Tibial nerve (tissue), 4 donors: ENCODE measurements at regions not wholly inside any gene's neighbourhood (a gene's known extent, or its start where the extent isn't known, plus 50 kb on each side); places are given as distances from the start of the nearest gene placed in this dataset.
A peak's percentile ranks its signal among the peaks of the same experiment; 100 is the strongest.
"Not testable (repeated sequence)": the region's sequence is repeated elsewhere in the genome, so short reads cannot be mapped to it uniquely, and the experiment has no call there.

Experiments used
- DNase-seq, 2 donors: peaks; one replicate each; pipeline ENCODE4 v3.0.0-alpha.2; 2019; ENCODE audit warnings: low spot score in 2 of 2
- H3K27ac ChIP-seq, 4 donors: fragments of 200-600 bp; sonication (generic) in 3 of 4; one replicate each; pipeline ENCODE4 v1.5.1; 2017 to 2019; ENCODE audit warnings: mild to moderate bottlenecking in 1 of 4
- H3K27me3 ChIP-seq, 2 donors: fragments of 200-600 bp; sonication (generic) in 1 of 2; one replicate each; pipeline versions ENCODE4 v1.5.1 to v1.6.0; 2017 to 2019
- H3K36me3 ChIP-seq, 3 donors: fragments of 200-600 bp; sonication (generic); one replicate each; pipeline ENCODE4 v1.5.1; 2018 to 2019
- H3K4me1 ChIP-seq, 4 donors: fragments of 200-600 bp; sonication (generic) in 3 of 4; one replicate each; pipeline ENCODE4 v1.5.1; 2017 to 2019
- H3K4me3 ChIP-seq, 4 donors: fragments of 200-600 bp; sonication (generic) in 3 of 4; one replicate each; pipeline ENCODE4 v1.5.1; 2017 to 2019; ENCODE audit warnings: mild to moderate bottlenecking in 1 of 4, moderate library complexity in 1 of 4
- H3K9me3 ChIP-seq, 4 donors: fragments of 200-600 bp; sonication (generic) in 3 of 4; one replicate each; pipeline ENCODE4 v1.5.1; 2017 to 2019
- whole genome bisulfite sequencing, 2 donors: methylation state at CpG; one replicate each; pipeline ENCODE4 v1.1.5; 2018; 5-methylcytosine and 5-hydroxymethylcytosine counted together

GRCh38 chr9:62863867-62864266 is 1674.0 kb downstream of the SPATA31A7 start:
- not testable (repeated sequence) for DNase-seq, H3K4me1 ChIP-seq, H3K9me3 ChIP-seq, H3K27ac ChIP-seq, H3K36me3 ChIP-seq, H3K4me3 ChIP-seq
- 75 to 76% methylated on average over 8 of the region's 8 CpGs for WGBS, 2 donors
- peaks cover 0 to 12% of the 10 kb centered on the region in 2 donors for H3K27me3 ChIP-seq

GRCh38 chr9:62864481-62865469 is 1674.9 kb downstream of the SPATA31A7 start:
- DNase-seq, H3K27ac ChIP-seq, H3K36me3 ChIP-seq, H3K4me1 ChIP-seq, H3K9me3 ChIP-seq: not testable (repeated sequence)
- Histone ChIP-seq H3K27me3 (peaks cover 0 to 12% of the 10 kb centered on the region in 2 donors), H3K4me3 (peak overlapping the region in 2 of 4 donors; percentile 3 to 35)
- WGBS, 2 donors = 23 to 28% methylated on average over 28 of the region's 28 CpGs

GRCh38 chr9:62869061-62869460 is 1679.2 kb downstream of the SPATA31A7 start:
- H3K4me3 ChIP-seq, H3K4me1 ChIP-seq: not testable (repeated sequence)
- WGBS, 2 donors = 70 to 75% methylated on average over 3 to 4 of the region's 4 CpGs

GRCh38 chr9:62871765-62872164 is 1681.9 kb downstream of the SPATA31A7 start:
- 58 to 60% methylated on average over 1 of the region's 1 CpG for WGBS, 2 donors
- H3K27ac ChIP-seq, DNase-seq, H3K36me3 ChIP-seq, H3K4me3 ChIP-seq, H3K27me3 ChIP-seq, H3K9me3 ChIP-seq, H3K4me1 ChIP-seq: not testable (repeated sequence)

More at GRCh38 chr9:62869061-62869460, 1679.2 kb downstream of the SPATA31A7 start:
- H3K27ac ChIP-seq, H3K27me3 ChIP-seq, DNase-seq, H3K36me3 ChIP-seq, H3K9me3 ChIP-seq: not testable (repeated sequence)

GRCh38 chr9:62874213-62874612 is 1684.4 kb downstream of the SPATA31A7 start:
- H3K36me3 ChIP-seq, H3K27me3 ChIP-seq, DNase-seq, H3K27ac ChIP-seq, H3K9me3 ChIP-seq, H3K4me1 ChIP-seq, H3K4me3 ChIP-seq: not testable (repeated sequence)
- WGBS, 2 donors = 84 to 85% methylated on average over 10 of the region's 10 CpGs

- not testable (repeated sequence) for DNase-seq, H3K9me3 ChIP-seq, H3K27me3 ChIP-seq, H3K4me1 ChIP-seq, H3K4me3 ChIP-seq, H3K36me3 ChIP-seq, H3K27ac ChIP-seq
- WGBS, 2 donors = 69 to 76% methylated on average over 4 of the region's 4 CpGs
Observed at GRCh38 chr9:62874745-62875599, 1685.1 kb downstream of the SPATA31A7 start.

GRCh38 chr9:62877552-62877951 is 1687.7 kb downstream of the SPATA31A7 start:
- H3K9me3 ChIP-seq, H3K4me3 ChIP-seq, H3K27me3 ChIP-seq, H3K36me3 ChIP-seq, DNase-seq, H3K4me1 ChIP-seq, H3K27ac ChIP-seq: not testable (repeated sequence)

- not testable (repeated sequence) for DNase-seq, H3K4me3 ChIP-seq, H3K27ac ChIP-seq, H3K4me1 ChIP-seq, H3K9me3 ChIP-seq, H3K36me3 ChIP-seq, H3K27me3 ChIP-seq
- 68 to 69% methylated on average over 7 of the region's 7 CpGs for WGBS, 2 donors
Observed at GRCh38 chr9:62877987-62878386, 1688.2 kb downstream of the SPATA31A7 start.

- not testable (repeated sequence) for H3K9me3 ChIP-seq, H3K4me1 ChIP-seq, H3K27me3 ChIP-seq, H3K4me3 ChIP-seq, DNase-seq, H3K27ac ChIP-seq, H3K36me3 ChIP-seq
- 37 to 41% methylated on average over 6 of the region's 6 CpGs for WGBS, 2 donors
Observed at GRCh38 chr9:62880453-62880852, 1690.6 kb downstream of the SPATA31A7 start.

GRCh38 chr9:62880971-62881370 is 1691.1 kb downstream of the SPATA31A7 start:
- H3K4me1 ChIP-seq, H3K9me3 ChIP-seq, H3K27ac ChIP-seq, H3K36me3 ChIP-seq, H3K4me3 ChIP-seq, H3K27me3 ChIP-seq, DNase-seq: not testable (repeated sequence)
- 86 to 88% methylated on average over 3 of the region's 3 CpGs for WGBS, 2 donors

GRCh38 chr9:62881811-62882210 is 1692.0 kb downstream of the SPATA31A7 start:
- not testable (repeated sequence) for H3K4me3 ChIP-seq, H3K27ac ChIP-seq, DNase-seq, H3K36me3 ChIP-seq, H3K9me3 ChIP-seq, H3K27me3 ChIP-seq, H3K4me1 ChIP-seq
- WGBS, 2 donors = 89 to 91% methylated on average over 8 of the region's 8 CpGs

GRCh38 chr9:62882717-62883116 is 1692.9 kb downstream of the SPATA31A7 start:
- H3K9me3 ChIP-seq, H3K36me3 ChIP-seq, H3K27ac ChIP-seq, H3K27me3 ChIP-seq, H3K4me1 ChIP-seq, DNase-seq, H3K4me3 ChIP-seq: not testable (repeated sequence)
- WGBS, 2 donors = 76 to 88% methylated on average over 5 of the region's 5 CpGs

GRCh38 chr9:62896692-62897091 is 1706.9 kb downstream of the SPATA31A7 start:
- WGBS, 2 donors = 94 to 98% methylated on average over 2 of the region's 3 CpGs
- H3K4me1 ChIP-seq, H3K9me3 ChIP-seq, DNase-seq, H3K27me3 ChIP-seq, H3K4me3 ChIP-seq, H3K36me3 ChIP-seq, H3K27ac ChIP-seq: not testable (repeated sequence)
